Adrenal gland (tissue), 5 donors: ENCODE measurements at regions not wholly inside any gene's neighbourhood (a gene's known extent, or its start where the extent isn't known, plus 50 kb on each side); places are given as distances from the start of the nearest gene placed in this dataset.

ENCODE experiments used
- CTCF ChIP-seq, 6 experiments: fragments of 450-650 bp in 4 of 6; fragments of 200-600 bp in 2 of 6; sonication (generic) in 1 of 6; IDR thresholded peaks; 1 replicate in 5 of 6; 2 replicates in 1 of 6; pipeline versions ENCODE4 v1.5.1 to v1.8.0; 2016 to 2021; ENCODE audit warnings: antibody characterized with exemption in 6 of 6, mild to moderate bottlenecking in 2 of 6, moderate library complexity in 1 of 6
- POLR2A ChIP-seq, 2 donors: fragments of 450-650 bp; IDR thresholded peaks; one replicate each; pipeline ENCODE4 v1.6.1; 2017; ENCODE audit warnings: antibody characterized with exemption in 2 of 2, mild to moderate bottlenecking in 2 of 2, moderate library complexity in 1 of 2
- donor health status: DM: no; HTN: no; CAD: no.

GRCh38 chr12:78721906-78722305, 142.7 kb upstream of the SYT1 start:
- TF ChIP-seq CTCF (IDR thresholded peaks at IDR 0.05) (no peak), POLR2A (IDR thresholded peaks at IDR 0.05) (no peak)
